ENCODE measurements at regions not wholly inside any gene's neighbourhood (a gene's known extent, or its start where the extent isn't known, plus 50 kb on each side); places are given as distances from the start of the nearest gene placed in this dataset.

GRCh38 chr5:91929522-91929817 is 546.4 kb upstream of the ARRDC3 start:
- TF ChIP-seq, protein P1, sequence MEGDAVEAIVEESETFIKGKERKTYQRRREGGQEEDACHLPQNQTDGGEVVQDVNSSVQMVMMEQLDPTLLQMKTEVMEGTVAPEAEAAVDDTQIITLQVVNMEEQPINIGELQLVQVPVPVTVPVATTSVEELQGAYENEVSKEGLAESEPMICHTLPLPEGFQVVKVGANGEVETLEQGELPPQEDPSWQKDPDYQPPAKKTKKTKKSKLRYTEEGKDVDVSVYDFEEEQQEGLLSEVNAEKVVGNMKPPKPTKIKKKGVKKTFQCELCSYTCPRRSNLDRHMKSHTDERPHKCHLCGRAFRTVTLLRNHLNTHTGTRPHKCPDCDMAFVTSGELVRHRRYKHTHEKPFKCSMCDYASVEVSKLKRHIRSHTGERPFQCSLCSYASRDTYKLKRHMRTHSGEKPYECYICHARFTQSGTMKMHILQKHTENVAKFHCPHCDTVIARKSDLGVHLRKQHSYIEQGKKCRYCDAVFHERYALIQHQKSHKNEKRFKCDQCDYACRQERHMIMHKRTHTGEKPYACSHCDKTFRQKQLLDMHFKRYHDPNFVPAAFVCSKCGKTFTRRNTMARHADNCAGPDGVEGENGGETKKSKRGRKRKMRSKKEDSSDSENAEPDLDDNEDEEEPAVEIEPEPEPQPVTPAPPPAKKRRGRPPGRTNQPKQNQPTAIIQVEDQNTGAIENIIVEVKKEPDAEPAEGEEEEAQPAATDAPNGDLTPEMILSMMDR (conservative IDR thresholded peaks at IDR 0.05 in 1 of 2, IDR thresholded peaks at IDR 0.05 in 1 of 2; ENCODE audit: low read depth in 1 of 2, low read length in 2 of 2), result no peak
- TF ChIP-seq EZH2 (IDR thresholded peaks at IDR 0.05; ENCODE audit: low read length, missing control alignments), result no peak

Data from fibroblast of lung (primary cell).